Adrenal gland (tissue), 9 donors: ENCODE measurements at regions not wholly inside any gene's neighbourhood (a gene's known extent, or its start where the extent isn't known, plus 50 kb on each side); places are given as distances from the start of the nearest gene placed in this dataset.

ENCODE experiments used
- DNase-seq, 7 donors: peaks; one replicate each; pipeline ENCODE4 v3.0.0-alpha.2; 2019 to 2020
- H3K27ac ChIP-seq, 5 donors: fragments of 200-600 bp; sonication (generic) in 4 of 5; 1 replicate in 3 of 5; 2 replicates in 2 of 5; pipeline versions ENCODE4 v1.5.1 to v1.8.0; 2016 to 2020; ENCODE audit warnings: mild to moderate bottlenecking in 1 of 5
- H3K27me3 ChIP-seq: fragments of 200-600 bp; 2 replicates; pipeline ENCODE4 v1.8.0; 2021
- H3K36me3 ChIP-seq, 2 donors: fragments of 200-600 bp; replicated peaks in 1 of 2; 1 replicate in 1 of 2; 2 replicates in 1 of 2; pipeline versions ENCODE4 v1.5.1 to v1.8.0; 2018 to 2022
- H3K4me1 ChIP-seq, 2 donors: fragments of 200-600 bp; replicated peaks in 1 of 2; 1 replicate in 1 of 2; 2 replicates in 1 of 2; pipeline versions ENCODE4 v1.5.1 to v1.8.0; 2018 to 2021
- H3K4me3 ChIP-seq, 4 donors: fragments of 200-600 bp; sonication (generic) in 3 of 4; one replicate each; pipeline ENCODE4 v1.5.1; 2016 to 2018
- H3K9me3 ChIP-seq, 3 donors: fragments of 200-600 bp; sonication (generic) in 1 of 3; replicated peaks in 1 of 3; 1 replicate in 2 of 3; 2 replicates in 1 of 3; pipeline versions ENCODE4 v1.5.1 to v1.8.0; 2016 to 2021
- CTCF ChIP-seq, 6 experiments: fragments of 450-650 bp in 4 of 6; fragments of 200-600 bp in 2 of 6; sonication (generic) in 1 of 6; IDR thresholded peaks; 1 replicate in 5 of 6; 2 replicates in 1 of 6; pipeline versions ENCODE4 v1.5.1 to v1.8.0; 2016 to 2021; ENCODE audit warnings: antibody characterized with exemption in 6 of 6, mild to moderate bottlenecking in 2 of 6, moderate library complexity in 1 of 6
- POLR2A ChIP-seq, 2 donors: fragments of 450-650 bp; IDR thresholded peaks; one replicate each; pipeline ENCODE4 v1.6.1; 2017; ENCODE audit warnings: antibody characterized with exemption in 2 of 2, mild to moderate bottlenecking in 2 of 2, moderate library complexity in 1 of 2
- WGBS, 4 donors: extraction: QIAGEN DNeasy Blood & Tissue Kit in 2 of 4; methylation state at CpG; one replicate each; pipeline versions ENCODE4 v1.1.5 to v1.1.7; 2013 to 2017; 5-methylcytosine and 5-hydroxymethylcytosine counted together
- intact Hi-C, 2 donors: fragments of 100-400 bp; cut with DNase I; formaldehyde crosslinking; loops; one replicate each; pipeline versions ENCODE4 v1.14.1 to v1.15.0; 2022 to 2023
- donor health status: healthy with polysubstance abuse.
- donor health status: Bipolar disorder and iron deficiency.
- donor health status: DM: yes; HTN: yes; CAD: no.
- donor health status: DM: no; HTN: no; CAD: no.
- donor health status: DM: no; HTN: no; CAD: no.

- Histone ChIP-seq H3K9me3 (no peaks in the 10 kb centered on the region), H3K27ac (no peak overlapping the region), H3K36me3 (no peaks in the 10 kb centered on the region), H3K4me1 (no peaks in the 10 kb centered on the region), H3K4me3 (no peak overlapping the region), H3K27me3 (no peaks in the 10 kb centered on the region)
- 70 to 74% (median 72%) methylated on average over 7 of the region's 7 CpGs for WGBS, 4 donors
- DNase-seq, result no peak
- intact Hi-C loops, result no loop called here
- TF ChIP-seq CTCF (IDR thresholded peaks at IDR 0.05) (no peak), POLR2A (IDR thresholded peaks at IDR 0.05) (no peak)
Measured at GRCh38 chr9:73845954-73846690, 651.0 kb upstream of the RORB start.

GRCh38 chr9:73847536-73847935, 649.6 kb upstream of the RORB start:
- no peak overlapping the region for H3K27ac ChIP-seq
- WGBS, 4 donors, result 33 to 45% (median 37%) methylated on average over 3 of the region's 3 CpGs
- H3K36me3 ChIP-seq, result no peaks in the 10 kb centered on the region
- no peak overlapping the region for H3K4me3 ChIP-seq
- no peak for DNase-seq
- H3K27me3 ChIP-seq, result no peaks in the 10 kb centered on the region
- intact Hi-C loops, result no loop called here
- H3K9me3 ChIP-seq, result no peaks in the 10 kb centered on the region
- H3K4me1 ChIP-seq, result no peaks in the 10 kb centered on the region
- TF ChIP-seq POLR2A (IDR thresholded peaks at IDR 0.05) (no peak), CTCF (IDR thresholded peaks at IDR 0.05) (no peak)

DNA sequence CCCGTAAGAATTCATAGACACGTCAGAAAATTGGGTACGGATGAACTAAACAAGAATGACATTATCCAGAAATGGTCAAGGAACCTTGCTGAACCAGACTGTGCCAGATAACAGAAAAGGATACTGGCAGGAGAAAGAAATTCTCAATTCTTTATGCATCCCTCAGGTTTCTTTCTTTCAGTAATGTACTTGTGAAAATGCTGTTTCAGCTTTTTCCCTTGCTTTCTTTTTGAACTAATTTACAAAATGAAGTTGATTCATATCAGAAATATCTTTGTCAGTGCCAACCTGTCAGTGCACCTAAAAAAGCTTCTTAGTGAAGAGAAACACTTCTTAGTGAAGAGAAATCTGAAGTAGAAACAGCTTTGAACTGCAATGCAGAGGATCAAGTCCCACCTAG, 643.6 kb upstream of the RORB start:
- H3K36me3 ChIP-seq, result no peaks in the 10 kb centered on the region
- H3K4me1 ChIP-seq, result no peaks in the 10 kb centered on the region
- intact Hi-C loops, result no loop called here
- 70 to 78% (median 75%) methylated on average over 3 of the region's 3 CpGs for WGBS, 4 donors
- no peaks in the 10 kb centered on the region for H3K27me3 ChIP-seq
- no peaks in the 10 kb centered on the region for H3K9me3 ChIP-seq
- no peak overlapping the region for H3K27ac ChIP-seq
- no peak for DNase-seq
- H3K4me3 ChIP-seq, result no peak overlapping the region
- no peak for TF ChIP-seq CTCF (IDR thresholded peaks at IDR 0.05)
- TF ChIP-seq POLR2A (IDR thresholded peaks at IDR 0.05), result no peak

- Histone ChIP-seq H3K27me3 (no peaks in the 10 kb centered on the region), H3K9me3 (no peaks in the 10 kb centered on the region), H3K4me1 (no peaks in the 10 kb centered on the region), H3K36me3 (no peaks in the 10 kb centered on the region), H3K4me3 (no peak overlapping the region), H3K27ac (no peak overlapping the region)
- TF ChIP-seq CTCF (IDR thresholded peaks at IDR 0.05) (no peak), POLR2A (IDR thresholded peaks at IDR 0.05) (no peak)
- DNase-seq, result no peak
- intact Hi-C loops, result no loop called here
Measured at GRCh38 chr9:73855206-73855605, 641.9 kb upstream of the RORB start.
